BLaER1 (cell line): ENCODE measurements at regions not wholly inside any gene's neighbourhood (a gene's known extent, or its start where the extent isn't known, plus 50 kb on each side); places are given as distances from the start of the nearest gene placed in this dataset.

Source experiments
- H3K27ac ChIP-seq: shearing (Covaris generic); formaldehyde crosslinking; 2 replicates; pipeline ENCODE4 v1.8.1; 2022
- H3K27me3 ChIP-seq: shearing (Covaris generic); formaldehyde crosslinking; 2 replicates; pipeline ENCODE4 v1.8.1; 2022
- H3K36me3 ChIP-seq: shearing (Covaris generic); formaldehyde crosslinking; 2 replicates; pipeline ENCODE4 v1.8.1; 2022
- H3K4me1 ChIP-seq: shearing (Covaris generic); formaldehyde crosslinking; 2 replicates; pipeline ENCODE4 v1.8.1; 2022
- H3K4me2 ChIP-seq: shearing (Covaris generic); formaldehyde crosslinking; 2 replicates; pipeline ENCODE4 v1.8.1; 2022
- H3K4me3 ChIP-seq: shearing (Covaris generic); formaldehyde crosslinking; 2 replicates; pipeline ENCODE4 v1.8.1; 2022
- H3K9ac ChIP-seq: shearing (Covaris generic); formaldehyde crosslinking; 2 replicates; pipeline ENCODE4 v1.8.1; 2022
- H3K9me3 ChIP-seq: shearing (Covaris generic); formaldehyde crosslinking; 2 replicates; pipeline ENCODE4 v1.8.1; 2022
- H4K20me1 ChIP-seq: shearing (Covaris generic); formaldehyde crosslinking; 2 replicates; pipeline ENCODE4 v1.8.1; 2022
- Cebpa-rat ChIP-seq: shearing (Covaris generic); IDR thresholded peaks from 2 replicates; pipeline ENCODE4 v1.8.1; 2022

GRCh38 chrX:39168609-39169008, 367.4 kb downstream of the MID1IP1 start:
- Histone ChIP-seq H3K9ac (no peak overlapping the region), H3K4me3 (no peak overlapping the region), H3K27ac (no peak overlapping the region), H3K36me3 (no peaks in the 10 kb centered on the region), H3K4me2 (no peak overlapping the region), H3K9me3 (no peaks in the 10 kb centered on the region), H3K27me3 (peaks cover 10% of the 10 kb centered on the region), H4K20me1 (no peaks in the 10 kb centered on the region), H3K4me1 (peaks cover 10% of the 10 kb centered on the region)
- TF ChIP-seq Cebpa-rat, result no peak

DNA sequence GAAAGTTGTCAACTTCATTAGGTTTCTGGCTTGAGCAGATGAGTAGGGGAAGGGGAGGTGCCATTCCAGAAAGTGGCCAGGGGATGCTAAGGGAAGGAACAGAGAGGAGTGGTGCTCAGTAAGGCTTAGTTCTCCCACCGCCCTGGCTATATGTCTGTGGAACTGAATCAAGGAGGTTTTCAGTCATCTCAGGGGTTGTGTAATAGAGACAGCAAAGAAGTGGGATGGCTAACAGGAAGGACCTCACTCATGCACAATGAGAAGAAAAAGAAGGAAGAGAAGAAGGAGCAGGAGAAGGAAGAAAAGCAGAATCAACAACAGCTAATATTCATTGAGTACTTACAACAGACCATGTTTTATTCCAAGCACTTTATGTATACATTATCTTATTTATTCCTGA, 368.7 kb downstream of the MID1IP1 start:
- H3K4me1 ChIP-seq, result peaks cover 16% of the 10 kb centered on the region
- no peak for TF ChIP-seq Cebpa-rat
- H3K27me3 ChIP-seq, result no peaks in the 10 kb centered on the region
- no peak overlapping the region for H3K27ac ChIP-seq
- no peak overlapping the region for H3K4me2 ChIP-seq
- no peaks in the 10 kb centered on the region for H4K20me1 ChIP-seq
- H3K9me3 ChIP-seq, result no peaks in the 10 kb centered on the region
- H3K9ac ChIP-seq, result no peak overlapping the region
- no peak overlapping the region for H3K4me3 ChIP-seq
- H3K36me3 ChIP-seq, result no peaks in the 10 kb centered on the region

- Histone ChIP-seq H4K20me1 (no peaks in the 10 kb centered on the region), H3K4me2 (no peak overlapping the region), H3K9ac (no peak overlapping the region), H3K9me3 (no peaks in the 10 kb centered on the region), H3K4me3 (no peak overlapping the region), H3K27ac (no peak overlapping the region), H3K36me3 (no peaks in the 10 kb centered on the region), H3K27me3 (no peaks in the 10 kb centered on the region), H3K4me1 (peaks cover 20% of the 10 kb centered on the region)
- TF ChIP-seq Cebpa-rat, result no peak
Measured at GRCh38 chrX:39170464-39170863, 369.2 kb downstream of the MID1IP1 start.

- H4K20me1 ChIP-seq, result no peaks in the 10 kb centered on the region
- no peak for TF ChIP-seq Cebpa-rat
- H3K9me3 ChIP-seq, result no peaks in the 10 kb centered on the region
- H3K4me2 ChIP-seq, result no peak overlapping the region
- no peaks in the 10 kb centered on the region for H3K36me3 ChIP-seq
- H3K27me3 ChIP-seq, result no peaks in the 10 kb centered on the region
- H3K4me3 ChIP-seq, result no peak overlapping the region
- peaks cover 20% of the 10 kb centered on the region for H3K4me1 ChIP-seq
- no peak overlapping the region for H3K27ac ChIP-seq
- no peak overlapping the region for H3K9ac ChIP-seq
Measured at GRCh38 chrX:39171686-39172085, 370.4 kb downstream of the MID1IP1 start.

DNA sequence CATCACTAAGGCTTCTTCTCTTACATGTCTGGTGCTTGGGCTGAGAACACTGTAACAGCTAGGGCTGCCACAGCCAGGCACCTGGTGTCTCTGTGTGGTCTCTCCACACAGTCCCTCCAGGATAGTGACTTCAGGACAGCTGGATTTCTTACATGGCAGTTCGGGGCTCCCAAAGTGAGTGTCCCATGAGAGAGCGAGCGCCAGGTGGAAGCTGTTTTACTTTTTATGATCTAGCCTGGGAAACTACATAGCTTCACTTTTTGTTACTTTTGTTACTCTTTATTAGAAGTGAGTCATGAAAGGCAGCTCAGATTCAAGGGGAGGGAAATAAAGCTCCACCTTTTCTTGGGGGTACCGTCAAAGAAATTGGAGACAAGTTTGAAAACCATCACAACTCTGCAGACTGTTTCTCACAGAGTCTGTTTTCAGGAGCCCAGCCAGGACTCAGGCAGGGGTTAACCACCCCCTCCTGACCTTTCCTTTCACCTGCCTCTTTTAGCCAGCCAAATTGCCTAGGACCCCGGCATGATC, 373.0 kb downstream of the MID1IP1 start:
- Histone ChIP-seq H3K4me1 (peaks cover 10% of the 10 kb centered on the region), H4K20me1 (no peaks in the 10 kb centered on the region), H3K9me3 (no peaks in the 10 kb centered on the region), H3K4me3 (no peak overlapping the region), H3K36me3 (no peaks in the 10 kb centered on the region), H3K27me3 (no peaks in the 10 kb centered on the region), H3K27ac (no peak overlapping the region), H3K9ac (no peak overlapping the region), H3K4me2 (peak overlapping the region; percentile 29)
- TF ChIP-seq Cebpa-rat, result no peak

- Histone ChIP-seq H3K27ac (no peak overlapping the region), H3K27me3 (no peaks in the 10 kb centered on the region), H3K4me3 (no peak overlapping the region), H3K4me2 (peak overlapping the region; percentile 29), H3K4me1 (peaks cover 10% of the 10 kb centered on the region), H3K9me3 (no peaks in the 10 kb centered on the region), H3K9ac (no peak overlapping the region), H3K36me3 (no peaks in the 10 kb centered on the region), H4K20me1 (no peaks in the 10 kb centered on the region)
- TF ChIP-seq Cebpa-rat, result no peak
Measured at GRCh38 chrX:39174772-39175417, 373.6 kb downstream of the MID1IP1 start.

DNA sequence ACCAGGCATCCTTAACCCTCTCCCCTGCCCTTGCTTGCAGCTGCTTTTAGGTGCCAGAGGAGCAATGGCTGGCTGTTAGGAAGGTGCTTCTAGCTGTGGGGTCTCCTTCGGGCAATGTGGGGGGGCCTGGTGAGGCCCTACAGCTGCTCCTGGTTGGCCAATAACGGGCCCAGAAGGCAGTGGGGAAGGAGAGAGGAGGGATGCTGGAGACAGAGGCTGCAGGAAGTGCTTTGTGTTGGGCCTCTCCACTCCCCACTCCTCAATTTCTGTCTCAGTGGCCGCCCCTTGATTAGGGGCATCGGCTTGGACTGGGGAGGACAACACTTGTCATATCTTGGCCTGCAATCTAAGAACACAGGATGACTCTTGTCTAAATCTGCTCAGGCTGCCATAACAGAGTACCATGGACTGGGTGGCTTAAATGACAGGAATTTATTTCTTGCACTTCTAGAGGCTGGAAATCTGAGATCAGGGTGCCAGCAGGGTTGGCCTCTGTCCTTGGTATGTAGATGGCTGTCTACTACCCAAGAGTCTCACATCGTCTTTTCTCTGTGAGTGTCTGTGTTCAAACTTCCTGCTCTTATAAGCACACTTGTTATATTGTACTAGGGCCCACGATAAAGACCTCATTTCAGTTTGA, 374.3 kb downstream of the MID1IP1 start:
- no peak for TF ChIP-seq Cebpa-rat
- Histone ChIP-seq H3K4me3 (no peak overlapping the region), H3K4me2 (peak overlapping the region; percentile 29), H4K20me1 (no peaks in the 10 kb centered on the region), H3K9me3 (no peaks in the 10 kb centered on the region), H3K27ac (no peak overlapping the region), H3K36me3 (no peaks in the 10 kb centered on the region), H3K4me1 (peaks cover 10% of the 10 kb centered on the region), H3K27me3 (no peaks in the 10 kb centered on the region), H3K9ac (no peak overlapping the region)

- Histone ChIP-seq H3K36me3 (no peaks in the 10 kb centered on the region), H3K9me3 (no peaks in the 10 kb centered on the region), H3K4me3 (no peak overlapping the region), H3K27ac (no peak overlapping the region), H3K27me3 (no peaks in the 10 kb centered on the region), H4K20me1 (no peaks in the 10 kb centered on the region), H3K9ac (no peak overlapping the region), H3K4me1 (peaks cover 10% of the 10 kb centered on the region), H3K4me2 (no peak overlapping the region)
- no peak for TF ChIP-seq Cebpa-rat
Measured at GRCh38 chrX:39176105-39176504, 374.8 kb downstream of the MID1IP1 start.

DNA sequence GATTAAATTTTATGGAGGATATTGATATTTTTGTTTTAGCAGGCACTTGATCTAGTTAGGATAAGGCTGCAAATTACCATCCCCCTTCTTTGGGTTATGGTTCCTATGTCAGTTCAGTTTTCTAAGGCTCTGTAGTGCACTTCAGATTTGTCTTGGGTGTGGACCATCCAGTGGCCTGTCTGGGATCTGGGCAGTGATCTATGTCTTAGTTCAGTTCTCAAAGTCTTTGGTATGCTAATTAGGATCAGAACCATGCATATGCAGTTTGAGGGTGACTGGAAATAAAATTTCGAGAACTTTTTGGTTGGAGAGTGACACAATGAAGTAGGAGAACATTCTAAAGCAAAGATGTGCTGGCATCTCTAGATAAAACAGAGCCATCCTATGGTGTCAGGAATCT, 388.2 kb downstream of the MID1IP1 start:
- Histone ChIP-seq H3K4me1 (peaks cover 4% of the 10 kb centered on the region), H3K9ac (no peak overlapping the region), H3K4me2 (no peak overlapping the region), H3K4me3 (no peak overlapping the region), H3K36me3 (no peaks in the 10 kb centered on the region), H3K27ac (no peak overlapping the region), H3K9me3 (peaks cover 15% of the 10 kb centered on the region), H3K27me3 (no peaks in the 10 kb centered on the region), H4K20me1 (no peaks in the 10 kb centered on the region)
- no peak for TF ChIP-seq Cebpa-rat

DNA sequence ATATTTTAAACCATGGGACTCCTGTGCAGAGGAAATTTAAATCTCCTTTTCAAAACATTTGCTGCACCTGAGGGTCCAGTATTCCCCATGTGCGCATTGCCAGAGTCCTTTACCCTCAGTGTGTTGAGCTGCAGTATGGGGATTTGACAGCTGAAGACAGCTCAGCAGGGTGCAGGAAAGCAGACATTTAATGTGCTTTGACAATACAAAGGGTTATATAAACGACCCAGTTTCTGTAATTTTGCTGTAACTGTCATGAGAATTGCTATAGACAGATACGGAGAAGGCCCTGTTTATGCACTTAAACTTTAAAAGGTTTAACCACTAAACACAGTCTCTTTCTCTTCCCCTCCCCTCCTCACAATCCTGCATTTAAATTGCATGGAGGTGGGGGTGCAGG, 393.4 kb downstream of the MID1IP1 start:
- no peaks in the 10 kb centered on the region for H3K9me3 ChIP-seq
- H3K4me1 ChIP-seq, result peaks cover 38% of the 10 kb centered on the region
- H3K27me3 ChIP-seq, result no peaks in the 10 kb centered on the region
- H3K4me2 ChIP-seq, result peak overlapping the region; percentile 80
- H3K4me3 ChIP-seq, result no peak overlapping the region
- no peaks in the 10 kb centered on the region for H3K36me3 ChIP-seq
- no peak for TF ChIP-seq Cebpa-rat
- no peaks in the 10 kb centered on the region for H4K20me1 ChIP-seq
- no peak overlapping the region for H3K9ac ChIP-seq
- no peak overlapping the region for H3K27ac ChIP-seq
